ENCODE measurements at regions not wholly inside any gene's neighbourhood (a gene's known extent, or its start where the extent isn't known, plus 50 kb on each side); places are given as distances from the start of the nearest gene placed in this dataset.

GRCh38 chr16:65861131-65861731, 505.3 kb upstream of the CDH5 start:
- no peak for DNase-seq (ENCODE audit: low read depth)
- TF ChIP-seq CTCF (IDR thresholded peaks at IDR 0.05; ENCODE audit: control insufficient read depth, extremely low read depth, insufficient read depth): no peak
- no peak overlapping the region for H3K4me3 ChIP-seq (ENCODE audit: low read depth, low read length)

DNA sequence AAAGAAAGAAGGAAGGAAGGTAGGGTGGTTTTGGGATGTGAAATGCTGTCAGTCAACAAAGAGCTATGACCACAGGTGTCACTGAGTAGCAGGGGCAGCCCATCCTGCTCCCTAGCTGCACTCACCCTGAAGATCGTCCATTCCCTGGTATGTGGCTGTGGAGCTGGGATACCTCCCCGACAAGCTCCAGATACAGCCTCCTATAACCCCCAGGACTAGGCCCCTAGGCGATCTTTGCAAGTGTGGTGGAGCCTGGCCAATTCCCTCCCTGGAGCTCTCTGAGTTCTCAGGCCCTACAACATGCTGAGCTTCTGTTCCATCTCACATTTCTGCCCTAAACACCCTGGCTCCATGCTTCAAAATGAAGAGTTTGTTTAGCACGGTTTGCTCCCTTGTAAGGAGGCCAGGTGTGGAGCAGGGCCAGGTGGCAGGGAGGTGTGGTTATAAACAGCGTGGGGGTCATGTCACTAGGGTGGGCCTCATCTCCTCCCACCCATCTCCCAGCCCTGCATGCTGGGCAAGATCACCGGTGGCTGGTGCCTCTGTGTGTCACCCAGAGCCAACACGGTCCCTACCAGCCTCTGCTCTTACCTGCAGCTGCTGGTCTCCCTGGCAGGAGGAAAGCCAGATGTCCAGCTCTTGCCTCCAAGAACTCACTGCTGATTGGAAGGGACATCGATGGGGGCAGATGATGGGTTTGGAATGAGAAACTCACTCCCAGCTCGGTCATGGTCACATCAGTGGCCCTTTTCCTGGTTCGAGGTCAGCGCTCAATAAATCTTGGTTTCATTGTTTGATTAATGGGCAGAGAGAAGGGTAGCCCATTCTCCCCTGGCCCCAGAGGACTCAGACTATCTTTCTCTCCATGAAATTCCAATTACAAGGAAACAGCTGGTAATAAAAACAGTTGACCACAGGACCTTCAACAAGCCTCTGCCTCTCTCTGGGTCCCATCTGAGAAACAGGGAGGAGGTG, 511.0 kb upstream of the CDH5 start:
- no peak for DNase-seq (ENCODE audit: low read depth)
- TF ChIP-seq CTCF (IDR thresholded peaks at IDR 0.05; ENCODE audit: control insufficient read depth, extremely low read depth, insufficient read depth): no peak
- no peak overlapping the region for H3K4me3 ChIP-seq (ENCODE audit: low read depth, low read length)

GRCh38 chr16:65846210-65846602, 520.3 kb upstream of the CDH5 start:
- no peak for TF ChIP-seq CTCF (IDR thresholded peaks at IDR 0.05; ENCODE audit: control insufficient read depth, extremely low read depth, insufficient read depth)
- H3K4me3 ChIP-seq (ENCODE audit: low read depth, low read length): no peak overlapping the region

DNA sequence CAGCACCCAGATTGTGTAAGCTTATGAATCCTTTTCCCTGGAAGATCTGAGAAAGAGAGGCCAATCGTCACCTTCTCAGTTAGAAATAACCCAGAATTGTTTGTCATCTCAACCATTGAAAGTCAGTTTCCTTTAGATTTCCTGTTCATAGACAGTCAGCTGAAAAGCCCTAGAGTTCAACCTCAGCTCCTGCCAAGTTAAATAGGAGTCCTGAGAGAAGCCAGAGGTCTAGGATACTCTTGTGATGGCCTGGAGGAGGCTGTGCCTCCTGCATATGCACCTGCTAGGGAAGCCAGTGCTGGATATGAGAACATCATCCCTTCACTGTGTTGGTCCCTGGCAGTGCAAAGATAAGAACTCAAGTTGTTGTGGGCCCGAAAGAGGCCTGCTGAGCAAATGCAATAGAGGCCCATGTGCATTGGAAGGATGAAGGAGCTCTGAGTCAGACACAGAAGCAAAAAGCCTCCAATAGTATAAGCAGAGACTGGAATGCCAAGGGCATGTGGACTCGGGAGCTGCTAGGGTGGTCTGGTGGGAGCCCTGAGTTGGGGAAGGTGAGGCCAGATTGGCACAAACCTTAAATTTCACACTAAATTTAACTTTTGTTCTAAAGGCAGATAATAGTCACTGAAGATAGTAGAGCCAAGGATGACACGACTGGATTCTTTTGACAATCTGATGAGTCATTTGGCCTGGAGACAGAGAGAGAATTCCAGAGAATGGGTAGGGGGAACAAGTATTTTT, 520.9 kb upstream of the CDH5 start:
- no peak for DNase-seq (ENCODE audit: low read depth)
- TF ChIP-seq CTCF (IDR thresholded peaks at IDR 0.05; ENCODE audit: control insufficient read depth, extremely low read depth, insufficient read depth): no peak
- no peak overlapping the region for H3K4me3 ChIP-seq (ENCODE audit: low read depth, low read length)

More at GRCh38 chr16:65846210-65846602, 520.3 kb upstream of the CDH5 start:
- no peak for DNase-seq (ENCODE audit: low read depth)

DNA sequence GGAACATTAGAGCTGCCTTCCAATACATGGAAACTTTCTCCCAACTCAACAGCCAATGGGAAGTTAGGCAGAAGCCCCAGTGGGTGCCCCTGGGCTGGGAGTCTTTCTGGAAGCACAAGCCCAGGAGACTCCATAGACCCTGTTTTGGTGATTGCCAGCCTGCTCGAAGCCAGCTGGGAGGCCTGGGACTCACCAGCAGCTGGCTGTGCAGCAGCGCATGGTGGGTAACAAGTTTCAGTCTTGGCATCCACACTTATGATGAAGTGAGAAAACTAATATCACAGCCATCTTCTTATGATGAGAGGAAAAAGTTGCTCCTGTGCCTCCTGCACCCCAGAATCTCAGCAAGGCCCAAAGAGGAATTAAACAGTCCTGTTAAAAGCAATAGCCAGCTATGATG, 522.5 kb upstream of the CDH5 start:
- no peak overlapping the region for H3K4me3 ChIP-seq (ENCODE audit: low read depth, low read length)
- no peak for TF ChIP-seq CTCF (IDR thresholded peaks at IDR 0.05; ENCODE audit: control insufficient read depth, extremely low read depth, insufficient read depth)
- no peak for DNase-seq (ENCODE audit: low read depth)

GRCh38 chr16:65842067-65842466, 524.4 kb upstream of the CDH5 start:
- H3K4me3 ChIP-seq (ENCODE audit: low read depth, low read length): no peak overlapping the region
- TF ChIP-seq CTCF (IDR thresholded peaks at IDR 0.05; ENCODE audit: control insufficient read depth, extremely low read depth, insufficient read depth): no peak
- no peak for DNase-seq (ENCODE audit: low read depth)
